CD4-positive, alpha-beta T cell (primary cell): ENCODE measurements at regions not wholly inside any gene's neighbourhood (a gene's known extent, or its start where the extent isn't known, plus 50 kb on each side); places are given as distances from the start of the nearest gene placed in this dataset.

Experiments used
- ATAC-seq: fragments of 200-7000 bp; cut with Tn5 transposase; one replicate; pipeline ENCODE4 v1.10.0; 2022; ENCODE audit warnings: mild to moderate bottlenecking; ENCODE audit not compliant: poor library complexity
- CTCF ChIA-PET: fragments of 350-600 bp; sonication (Branson Sonifier 250); formaldehyde crosslinking; loops from one replicate; lab custom pipeline; 2021; ENCODE audit warnings: antibody characterized with exemption, inconsistent platforms; lab: Charles Lee
- POLR2A ChIA-PET: fragments of 350-600 bp; sonication (Branson Sonifier 250); formaldehyde crosslinking; loops from one replicate; lab custom pipeline; 2021; ENCODE audit warnings: antibody characterized with exemption, inconsistent platforms; lab: Charles Lee
- DNase-seq, 14 experiments: peaks; one replicate each; pipeline ENCODE4 v3.0.0-alpha.2; 2013 to 2020; ENCODE audit warnings: mixed read lengths in 2 of 14
- H3K27ac ChIP-seq, 2 donors: one replicate each; pipeline versions ENCODE4 v1.5.1 to v1.7.0; 2013; ENCODE audit warnings: low read length in 2 of 2, low read depth in 1 of 2, mild to moderate bottlenecking in 1 of 2
- H3K27me3 ChIP-seq, 2 experiments: 1 replicate in 1 of 2; 2 replicates in 1 of 2; pipeline versions ENCODE4 v1.6.1 to v1.7.0; 2013; ENCODE audit warnings: low read length in 2 of 2, control low read depth in 1 of 2, mild to moderate bottlenecking in 1 of 2, moderate library complexity in 1 of 2; ENCODE audit not compliant: insufficient read depth in 2 of 2, control insufficient read depth in 1 of 2
- H3K36me3 ChIP-seq: one replicate; pipeline ENCODE4 v1.6.1; 2013; ENCODE audit warnings: low read length, control low read depth; ENCODE audit not compliant: insufficient read depth
- H3K4me1 ChIP-seq: one replicate; pipeline ENCODE4 v1.6.1; 2013; ENCODE audit warnings: low read length, control low read depth; ENCODE audit not compliant: insufficient read depth
- H3K4me3 ChIP-seq: one replicate; pipeline ENCODE4 v1.5.1; 2013; ENCODE audit warnings: mild to moderate bottlenecking, low read length, moderate library complexity
- H3K9me3 ChIP-seq, 2 experiments: 1 replicate in 1 of 2; 2 replicates in 1 of 2; pipeline versions ENCODE4 v1.6.1 to v1.7.0; 2013; ENCODE audit warnings: low read length in 2 of 2, mild to moderate bottlenecking in 2 of 2, control low read depth in 1 of 2, moderate library complexity in 1 of 2; ENCODE audit not compliant: control insufficient read depth in 1 of 2, insufficient read depth in 1 of 2
- H3K27ac Mint-ChIP-seq: one replicate; pipeline ENCODE4 v1.8.0; 2020; ENCODE audit warnings: mixed read lengths
- H3K27me3 Mint-ChIP-seq: one replicate; pipeline ENCODE4 v1.8.0; 2021; ENCODE audit warnings: mixed read lengths
- H3K36me3 Mint-ChIP-seq: one replicate; pipeline ENCODE4 v1.8.0; 2021; ENCODE audit warnings: low read depth, mixed read lengths
- H3K4me1 Mint-ChIP-seq: one replicate; pipeline ENCODE4 v1.8.0; 2021; ENCODE audit warnings: low read depth, mixed read lengths
- H3K4me3 Mint-ChIP-seq: one replicate; pipeline ENCODE4 v1.8.0; 2020; ENCODE audit warnings: mild to moderate bottlenecking, mixed read lengths
- H3K9me3 Mint-ChIP-seq: one replicate; pipeline ENCODE4 v1.8.0; 2020; ENCODE audit warnings: mixed read lengths
- CTCF ChIP-seq: fragments of 200-600 bp; IDR thresholded peaks from one replicate; pipeline ENCODE4 v1.8.0; 2022; ENCODE audit warnings: antibody characterized with exemption, mild to moderate bottlenecking
- intact Hi-C, 2 experiments: fragments of 100-400 bp; cut with DNase I in 1 of 2; cut with micrococcal nuclease in 1 of 2; formaldehyde crosslinking; loops; one replicate each; pipeline versions ENCODE4 v1.15.1 to v1.9.0; 2023 to 2025; cut with DNase I, micrococcal nuclease

GRCh38 chr1:228982637-228983036 is 247.4 kb downstream of the RHOU start:
- no peak overlapping the region for H3K4me3 ChIP-seq
- intact Hi-C loops, result no loop called here
- H3K36me3 ChIP-seq, result no peaks in the 10 kb centered on the region
- no peaks in the 10 kb centered on the region for H3K27me3 ChIP-seq
- Mint-ChIP-seq H3K4me1 (no peaks in the 10 kb centered on the region), H3K4me3 (no peak overlapping the region), H3K27me3 (no peaks in the 10 kb centered on the region), H3K27ac (no peak overlapping the region), H3K9me3 (no peaks in the 10 kb centered on the region), H3K36me3 (no peaks in the 10 kb centered on the region)
- ATAC-seq (no peak), DNase-seq (no peak)
- no peaks in the 10 kb centered on the region for H3K9me3 ChIP-seq
- no peaks in the 10 kb centered on the region for H3K4me1 ChIP-seq
- no peak overlapping the region for H3K27ac ChIP-seq
- ChIA-PET CTCF (no interaction called here), POLR2A (no interaction called here)
- no peak for TF ChIP-seq CTCF

DNA sequence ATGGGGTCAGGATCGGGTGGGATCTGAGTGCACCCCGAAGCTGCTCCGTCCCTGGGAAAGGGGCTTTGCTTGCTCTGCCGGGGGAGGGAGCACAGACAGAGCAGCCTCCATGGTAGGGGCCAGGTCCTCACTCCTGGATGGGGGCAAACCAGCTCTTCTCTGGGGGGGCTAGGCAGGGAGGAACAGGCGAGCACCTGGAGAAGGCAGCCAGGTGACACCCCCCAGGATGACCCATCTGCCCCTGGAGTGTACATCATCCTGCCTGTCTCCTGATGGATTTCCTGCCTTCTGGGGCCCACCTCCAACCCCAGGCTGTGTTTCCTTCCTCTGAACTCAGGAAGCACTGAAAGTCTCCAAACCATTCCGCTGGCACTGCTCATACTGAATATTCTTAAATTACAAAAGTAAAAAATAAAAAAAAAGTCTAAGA is 248.0 kb downstream of the RHOU start:
- DNase-seq (no peak), ATAC-seq (no peak)
- no peaks in the 10 kb centered on the region for H3K27me3 ChIP-seq
- H3K36me3 ChIP-seq, result no peaks in the 10 kb centered on the region
- H3K27ac ChIP-seq, result no peak overlapping the region
- ChIA-PET CTCF (no interaction called here), POLR2A (no interaction called here)
- Mint-ChIP-seq H3K27me3 (no peaks in the 10 kb centered on the region), H3K27ac (no peak overlapping the region), H3K36me3 (no peaks in the 10 kb centered on the region), H3K4me1 (no peaks in the 10 kb centered on the region), H3K4me3 (no peak overlapping the region), H3K9me3 (no peaks in the 10 kb centered on the region)
- intact Hi-C loops, result no loop called here
- no peak overlapping the region for H3K4me3 ChIP-seq
- no peaks in the 10 kb centered on the region for H3K4me1 ChIP-seq
- TF ChIP-seq CTCF, result no peak
- H3K9me3 ChIP-seq, result no peaks in the 10 kb centered on the region

GRCh38 chr1:228983661-228984060 is 248.4 kb downstream of the RHOU start:
- DNase-seq (no peak), ATAC-seq (no peak)
- no peaks in the 10 kb centered on the region for H3K36me3 ChIP-seq
- no peaks in the 10 kb centered on the region for H3K27me3 ChIP-seq
- H3K4me3 ChIP-seq, result no peak overlapping the region
- POLR2A ChIA-PET, result no interaction called here
- H3K9me3 ChIP-seq, result no peaks in the 10 kb centered on the region
- intact Hi-C loops, result no loop called here
- Mint-ChIP-seq H3K9me3 (no peaks in the 10 kb centered on the region), H3K4me3 (no peak overlapping the region), H3K36me3 (no peaks in the 10 kb centered on the region), H3K27me3 (no peaks in the 10 kb centered on the region), H3K27ac (no peak overlapping the region), H3K4me1 (no peaks in the 10 kb centered on the region)
- TF ChIP-seq CTCF, result no peak
- no peak overlapping the region for H3K27ac ChIP-seq
- no peaks in the 10 kb centered on the region for H3K4me1 ChIP-seq
- CTCF ChIA-PET, result no interaction called here
